HG02759 (cell line): ENCODE measurements at regions not wholly inside any gene's neighbourhood (a gene's known extent, or its start where the extent isn't known, plus 50 kb on each side); places are given as distances from the start of the nearest gene placed in this dataset.
"Not testable (repeated sequence)": the region's sequence is repeated elsewhere in the genome, so short reads cannot be mapped to it uniquely, and the experiment has no call there.

ENCODE experiments used
- ATAC-seq: cut with Tn5 transposase; IDR thresholded peaks from one replicate; pipeline ENCODE4 v1.9.1; 2021; ENCODE audit warnings: mild to moderate bottlenecking, moderate library complexity; ENCODE audit not compliant: unreplicated experiment

DNA sequence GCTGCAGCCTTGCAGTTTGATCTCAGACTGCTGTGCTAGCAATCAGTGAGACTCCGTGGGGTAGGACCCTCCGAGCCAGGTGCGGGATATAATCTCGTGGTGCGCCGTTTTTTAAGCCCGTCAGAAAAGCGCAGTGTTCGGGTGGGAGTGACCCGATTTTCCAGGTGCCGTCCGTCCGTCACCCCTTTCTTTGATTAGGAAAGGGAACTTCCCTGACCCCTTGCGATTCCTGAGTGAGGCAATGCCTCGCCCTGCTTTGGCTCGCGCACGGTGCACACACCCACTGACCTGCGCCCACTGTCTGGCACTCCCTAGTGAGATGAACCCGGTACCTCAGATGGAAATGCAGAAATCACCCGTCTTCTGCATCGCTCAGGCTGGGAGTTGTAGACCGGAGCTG lies 203.2 kb downstream of the SNCAIP start:
- not testable (repeated sequence) for ATAC-seq

DNA sequence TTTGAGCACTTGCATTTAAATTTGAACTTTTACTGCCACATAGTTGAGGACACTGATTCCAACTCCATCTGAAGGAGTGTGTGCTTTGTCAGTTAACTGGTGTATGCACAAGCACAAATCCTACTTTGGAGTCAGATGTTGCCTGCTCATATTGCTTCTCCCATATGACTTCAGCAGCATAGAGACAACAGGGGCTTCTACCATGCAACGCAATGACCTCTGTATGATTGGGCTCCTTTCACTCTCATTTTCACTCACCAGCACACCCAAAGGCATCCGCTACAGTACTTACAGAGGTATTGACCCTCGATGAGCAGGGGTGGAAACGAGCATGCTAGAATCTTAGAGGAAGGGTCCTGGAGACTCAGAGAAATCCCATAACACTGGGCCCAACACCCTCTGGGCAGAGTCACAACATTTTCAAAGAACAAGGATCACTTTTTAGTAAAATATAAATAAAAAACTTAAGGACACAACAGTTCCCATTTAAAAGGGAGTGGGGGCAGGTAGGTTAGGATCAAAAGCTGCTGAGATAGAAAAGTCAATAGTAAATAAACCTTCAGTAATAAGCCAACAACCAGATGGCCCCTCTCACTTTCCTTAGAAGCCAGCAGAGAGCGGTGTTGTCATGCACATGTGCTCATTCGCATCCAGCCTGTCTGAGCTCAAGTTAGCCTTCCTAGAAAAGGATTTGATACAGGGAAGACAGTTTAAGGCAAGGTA lies 203.8 kb downstream of the SNCAIP start:
- ATAC-seq, result no peak

DNA sequence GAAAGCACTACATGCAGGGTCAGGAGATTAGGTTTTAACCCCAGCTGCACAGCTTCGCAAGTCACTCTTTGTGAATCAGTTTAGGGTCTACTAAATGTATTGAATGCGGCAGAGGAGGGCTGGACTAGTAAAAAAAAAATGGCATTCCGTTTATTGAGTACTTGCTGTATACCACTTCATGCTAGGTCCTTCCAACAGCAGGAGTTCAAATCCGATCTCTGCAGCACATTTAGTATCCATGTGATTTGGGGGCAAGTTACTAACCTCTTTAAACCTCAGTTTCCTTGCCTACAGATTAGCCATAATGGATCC lies 204.4 kb downstream of the SNCAIP start:
- ATAC-seq, result no peak

- ATAC-seq, result no peak
Observed at GRCh38 chr5:122517091-122517490, 205.1 kb downstream of the SNCAIP start.

DNA sequence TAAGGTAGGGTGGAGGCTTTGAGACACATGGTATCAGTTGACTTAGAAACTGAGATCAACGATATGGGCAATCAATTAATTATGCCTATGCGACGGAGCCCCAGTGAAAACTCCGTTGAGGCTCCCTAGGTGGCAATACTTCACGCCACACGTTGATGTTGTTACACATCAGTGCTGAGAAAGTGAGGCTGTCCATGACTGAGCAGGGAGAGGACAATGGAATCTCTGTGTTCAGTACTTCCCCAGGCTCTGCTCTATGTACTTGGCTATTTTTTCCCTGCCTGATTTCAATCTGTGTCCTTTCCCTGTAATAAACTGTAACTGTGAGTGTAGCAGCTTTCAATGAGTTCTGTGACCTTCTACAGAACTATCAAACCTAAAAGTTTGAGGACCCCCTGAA lies 211.7 kb downstream of the SNCAIP start:
- no peak for ATAC-seq

GRCh38 chr5:122527547-122527946 lies 215.5 kb downstream of the SNCAIP start:
- no peak for ATAC-seq

DNA sequence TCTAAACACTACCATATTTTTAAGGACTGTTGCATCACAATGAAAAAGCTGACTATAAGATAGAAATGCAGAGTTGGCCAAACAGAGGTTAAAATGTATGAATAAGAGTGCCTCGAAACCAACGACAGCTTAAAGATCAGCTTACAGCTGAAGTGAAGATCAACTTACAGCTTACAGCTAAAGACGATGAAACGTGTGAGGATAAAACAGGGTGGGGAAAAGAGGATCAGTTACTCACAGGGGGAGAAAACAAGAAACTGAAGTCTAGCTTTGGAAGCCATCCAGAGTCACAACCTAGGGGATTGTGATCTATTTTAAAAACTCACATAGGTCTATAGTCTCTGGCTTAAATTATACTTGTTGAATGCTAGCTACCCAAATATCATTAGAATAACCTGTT lies 220.0 kb downstream of the SNCAIP start:
- no peak for ATAC-seq

DNA sequence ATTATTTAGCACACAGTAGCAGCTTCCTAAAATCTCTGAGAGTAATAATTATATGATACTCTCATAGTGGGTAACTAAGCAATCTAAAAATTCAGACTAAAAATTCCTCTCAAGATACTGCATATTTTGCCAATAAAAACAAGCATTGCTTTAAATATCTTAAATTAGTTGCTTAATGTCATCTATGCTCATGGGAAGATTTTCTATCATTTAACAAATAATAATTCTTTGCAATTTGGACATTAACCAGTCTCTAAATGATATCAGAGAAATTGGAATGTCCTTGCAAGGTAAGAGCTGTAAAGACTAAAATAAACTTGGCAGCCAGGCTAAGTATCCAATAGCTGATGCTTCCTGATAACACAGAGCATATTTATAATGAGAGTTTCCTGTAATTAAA lies 221.8 kb downstream of the SNCAIP start:
- ATAC-seq, result no peak

DNA sequence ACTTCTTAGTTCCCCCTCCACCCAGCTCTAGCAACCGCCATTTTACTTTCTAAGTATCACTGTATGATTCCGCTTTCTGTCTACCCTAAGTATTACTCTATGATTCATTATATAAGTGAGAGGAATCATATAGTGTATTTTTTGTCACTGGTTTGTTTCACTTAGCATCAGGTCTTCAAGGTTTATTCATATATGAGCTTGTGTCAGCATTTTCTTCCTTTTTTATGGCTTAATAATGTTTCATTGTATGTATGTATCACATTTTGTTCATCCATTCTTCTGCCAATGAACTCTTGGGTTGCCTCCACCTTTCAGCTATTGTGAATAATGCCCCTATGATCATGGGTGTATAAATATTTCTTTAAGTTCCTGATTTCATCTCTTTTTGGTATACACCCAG lies 222.8 kb downstream of the SNCAIP start:
- no peak for ATAC-seq

DNA sequence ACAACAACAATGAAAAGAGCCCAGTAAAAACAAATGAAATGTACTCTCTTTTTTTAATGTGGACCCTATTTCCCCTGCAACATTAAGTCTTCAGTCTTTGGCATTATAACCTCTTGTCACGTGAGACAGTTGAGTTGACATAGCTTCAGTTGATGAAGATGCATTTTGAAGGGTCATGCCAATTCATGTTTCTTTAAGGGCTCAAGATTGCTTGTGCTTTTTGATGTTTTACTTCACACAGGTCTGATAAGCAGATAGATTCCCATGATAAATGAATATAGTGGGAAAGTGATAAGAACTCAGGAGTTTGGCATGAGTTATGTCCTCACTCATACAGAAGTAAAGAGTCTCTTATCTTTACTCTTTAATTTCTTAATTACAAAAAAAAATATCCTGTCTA lies 229.4 kb downstream of the SNCAIP start:
- ATAC-seq, result no peak

DNA sequence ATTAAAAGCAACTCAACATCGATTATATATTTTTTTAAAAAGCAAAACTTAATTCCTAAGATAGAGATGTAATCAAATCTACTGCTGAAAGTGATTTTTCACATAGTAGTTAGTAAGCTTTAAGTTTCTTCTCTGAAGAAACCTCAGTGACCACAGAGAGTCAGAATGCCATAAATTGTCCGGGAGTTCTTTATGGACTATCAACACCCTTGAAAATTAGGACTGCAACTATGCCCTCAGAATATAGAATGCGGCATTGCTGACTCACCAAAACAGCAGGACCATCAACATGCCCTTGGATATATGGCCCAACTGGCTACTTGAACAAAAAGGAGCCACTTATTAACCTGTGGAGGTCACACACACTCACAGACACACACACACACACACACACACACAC lies 228.9 kb upstream of the SNX2 start:
- no peak for ATAC-seq

GRCh38 chr5:122547219-122547618 lies 227.7 kb upstream of the SNX2 start:
- no peak for ATAC-seq

DNA sequence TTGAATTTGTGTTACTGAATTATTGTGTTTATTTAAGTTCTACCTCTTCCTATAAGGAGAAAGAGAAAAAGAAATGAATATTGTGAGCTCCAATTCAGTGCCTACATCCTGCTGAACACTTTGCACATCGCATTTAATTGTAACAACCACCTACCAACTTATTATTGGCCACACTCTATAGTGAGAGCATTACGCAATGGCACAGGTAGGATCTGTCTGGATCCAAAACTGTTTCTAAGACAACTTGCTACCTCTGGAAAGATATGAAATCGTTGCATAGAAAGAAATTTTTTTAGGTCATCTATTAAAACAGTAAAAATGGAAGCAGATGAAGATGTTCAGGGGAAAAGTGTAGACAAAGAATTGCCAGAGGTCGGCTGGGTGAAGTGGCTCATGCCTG lies 227.2 kb upstream of the SNX2 start:
- no peak for ATAC-seq

DNA sequence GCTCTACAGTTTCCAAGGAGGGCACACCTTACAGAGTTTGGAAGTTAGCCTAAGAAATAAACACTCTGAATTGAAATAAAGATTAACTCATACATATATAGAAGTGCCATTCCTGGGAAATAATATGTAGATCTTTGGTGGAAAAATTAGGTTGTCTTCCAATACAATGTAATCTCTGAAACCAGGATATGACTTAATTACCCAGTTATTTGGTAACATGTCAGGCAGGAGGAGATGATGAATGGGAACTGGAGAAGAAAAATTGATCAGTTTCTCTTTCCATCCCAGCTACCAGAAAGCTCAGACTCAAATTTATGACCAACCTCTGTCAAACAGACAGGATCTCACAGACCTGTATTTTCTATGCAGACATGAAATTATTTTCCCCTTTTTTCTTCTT lies 215.2 kb upstream of the SNX2 start:
- ATAC-seq, result no peak

DNA sequence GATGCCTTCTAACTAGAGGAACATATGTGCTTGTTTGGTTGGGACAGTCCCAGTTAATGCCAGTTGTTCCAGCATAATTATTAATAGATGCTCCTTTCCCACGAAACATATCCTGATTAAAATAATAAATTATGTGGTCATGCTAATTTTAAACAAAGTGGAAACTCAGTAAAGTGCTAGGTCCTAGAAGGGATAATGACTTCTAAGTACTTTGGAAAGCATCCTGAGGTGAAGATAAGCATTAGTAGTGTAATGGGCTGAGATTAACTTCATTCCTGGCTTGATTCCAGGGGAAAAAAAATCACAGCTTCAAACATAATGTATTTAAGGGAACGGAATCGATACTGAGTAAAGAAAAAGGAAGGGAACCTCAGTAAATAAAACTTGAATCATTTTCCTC lies 213.7 kb upstream of the SNX2 start:
- ATAC-seq, result no peak

GRCh38 chr5:122565331-122565730 lies 209.5 kb upstream of the SNX2 start:
- no peak for ATAC-seq

- no peak for ATAC-seq
Observed at GRCh38 chr5:122576256-122577016, 198.4 kb upstream of the SNX2 start.

GRCh38 chr5:122581629-122582028 lies 193.3 kb upstream of the SNX2 start:
- no peak for ATAC-seq

- ATAC-seq, result no peak
Observed at GRCh38 chr5:122584411-122585300, 190.2 kb upstream of the SNX2 start.

DNA sequence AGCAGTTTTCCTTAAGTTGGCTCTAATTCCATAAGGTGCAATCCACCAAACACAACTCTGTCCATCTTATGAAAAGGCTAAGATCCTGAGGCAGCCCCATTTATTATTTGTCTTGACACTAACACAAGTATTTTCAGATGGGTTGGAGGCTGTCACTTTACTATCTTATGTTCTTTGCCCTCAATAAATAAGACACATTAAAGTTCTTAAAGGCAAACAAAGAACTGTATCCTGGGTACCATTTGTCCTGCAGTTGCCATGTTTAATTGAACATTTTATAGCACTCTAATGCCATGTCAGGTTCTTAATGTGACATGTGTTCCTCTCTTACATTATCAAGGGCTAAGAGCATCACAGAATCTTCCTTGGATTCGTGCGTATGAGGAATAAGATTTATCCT lies 189.5 kb upstream of the SNX2 start:
- no peak for ATAC-seq

- ATAC-seq, result no peak
Observed at GRCh38 chr5:122586351-122586750, 188.5 kb upstream of the SNX2 start.

DNA sequence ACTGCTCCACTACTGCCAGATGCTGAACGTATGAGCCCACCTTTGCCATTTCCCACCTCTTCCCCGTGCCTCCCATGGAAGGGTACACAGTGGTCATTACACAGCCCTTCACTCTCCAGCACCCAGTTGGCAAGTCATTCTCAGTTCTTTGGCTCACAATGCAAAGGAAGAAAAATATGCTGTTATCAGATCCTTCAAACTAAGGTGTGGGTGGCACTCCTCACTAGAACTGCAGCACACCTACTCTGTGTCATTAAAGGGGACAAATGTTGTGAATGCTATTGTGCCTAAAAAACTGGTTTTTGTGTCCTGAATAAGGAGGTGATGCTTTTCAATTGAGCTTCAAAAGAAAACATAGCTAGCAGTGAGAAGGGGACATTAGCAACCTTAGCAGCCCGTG lies 183.1 kb upstream of the SNX2 start:
- ATAC-seq, result no peak
